ENCODE measurements at regions not wholly inside any gene's neighbourhood (a gene's known extent, or its start where the extent isn't known, plus 50 kb on each side); places are given as distances from the start of the nearest gene placed in this dataset.

DNA sequence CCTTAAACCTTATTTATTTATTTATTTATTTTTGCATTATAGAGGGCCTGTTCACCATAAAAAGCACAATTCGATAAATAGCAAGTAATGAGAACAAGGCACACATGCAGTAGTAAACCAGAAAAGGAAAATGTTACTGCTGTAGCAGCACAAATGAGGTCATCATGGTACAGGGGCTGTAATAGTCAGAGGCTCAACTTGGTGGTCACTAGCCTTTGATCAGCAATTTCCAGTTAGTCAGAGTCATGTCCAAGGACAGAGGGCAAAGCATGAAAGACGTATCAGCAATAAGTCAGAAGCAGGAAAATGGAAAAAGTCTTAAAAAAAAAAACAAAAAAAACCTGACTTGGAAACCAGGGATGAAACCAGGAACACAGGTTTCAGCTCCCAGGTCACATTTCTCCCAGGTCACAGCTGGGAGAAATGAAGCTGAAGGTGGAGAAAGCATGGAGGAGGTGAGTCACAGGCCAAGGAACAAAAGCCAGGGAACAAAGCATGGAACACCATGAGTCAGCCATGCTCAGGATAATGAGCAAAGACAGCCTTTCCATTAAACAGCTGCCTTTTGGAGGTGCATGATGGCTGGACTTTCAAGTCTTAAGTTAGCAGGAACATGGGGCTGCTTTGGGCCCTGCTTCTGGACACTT is 556.3 kb downstream of the LTN1 start:
- Histone ChIP-seq H3K27ac (ENCODE audit: low read length) (no peak overlapping the region), H3K4me3 (ENCODE audit: low read depth in 1 of 2, low read length in 2 of 2) (no peak overlapping the region), H3K9ac (ENCODE audit: low read depth, low read length) (no peak overlapping the region), H2AFZ (ENCODE audit: low read depth, low read length) (no peak overlapping the region), H3K4me1 (ENCODE audit: insufficient read depth, low read length) (no peaks in the 10 kb centered on the region), H3K27me3 (ENCODE audit: insufficient read depth, low read length, poor library complexity) (no peaks in the 10 kb centered on the region), H3K9me3 (ENCODE audit: insufficient read depth, low read length, severe bottlenecking) (no peaks in the 10 kb centered on the region), H3K79me2 (ENCODE audit: insufficient read depth, low read length) (no peaks in the 10 kb centered on the region), H4K20me1 (ENCODE audit: insufficient read depth, low read length) (no peaks in the 10 kb centered on the region), H3K36me3 (ENCODE audit: insufficient read depth, low read length) (no peaks in the 10 kb centered on the region), H3K4me2 (ENCODE audit: insufficient read depth, low read length) (no peak overlapping the region)
- TF ChIP-seq, protein P1, sequence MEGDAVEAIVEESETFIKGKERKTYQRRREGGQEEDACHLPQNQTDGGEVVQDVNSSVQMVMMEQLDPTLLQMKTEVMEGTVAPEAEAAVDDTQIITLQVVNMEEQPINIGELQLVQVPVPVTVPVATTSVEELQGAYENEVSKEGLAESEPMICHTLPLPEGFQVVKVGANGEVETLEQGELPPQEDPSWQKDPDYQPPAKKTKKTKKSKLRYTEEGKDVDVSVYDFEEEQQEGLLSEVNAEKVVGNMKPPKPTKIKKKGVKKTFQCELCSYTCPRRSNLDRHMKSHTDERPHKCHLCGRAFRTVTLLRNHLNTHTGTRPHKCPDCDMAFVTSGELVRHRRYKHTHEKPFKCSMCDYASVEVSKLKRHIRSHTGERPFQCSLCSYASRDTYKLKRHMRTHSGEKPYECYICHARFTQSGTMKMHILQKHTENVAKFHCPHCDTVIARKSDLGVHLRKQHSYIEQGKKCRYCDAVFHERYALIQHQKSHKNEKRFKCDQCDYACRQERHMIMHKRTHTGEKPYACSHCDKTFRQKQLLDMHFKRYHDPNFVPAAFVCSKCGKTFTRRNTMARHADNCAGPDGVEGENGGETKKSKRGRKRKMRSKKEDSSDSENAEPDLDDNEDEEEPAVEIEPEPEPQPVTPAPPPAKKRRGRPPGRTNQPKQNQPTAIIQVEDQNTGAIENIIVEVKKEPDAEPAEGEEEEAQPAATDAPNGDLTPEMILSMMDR (IDR thresholded peaks at IDR 0.05; ENCODE audit: borderline replicate concordance, extremely low read depth, low read length, poor library complexity, severe bottlenecking): no peak
- TF ChIP-seq EZH2 (IDR thresholded peaks at IDR 0.05; ENCODE audit: borderline replicate concordance, low read depth, low read length, severe bottlenecking): no peak
- DNase-seq (no peak), ATAC-seq (ENCODE audit: insufficient read depth, low read depth) (no peak)

- Histone ChIP-seq H3K9ac (ENCODE audit: low read depth, low read length) (no peak overlapping the region), H3K36me3 (ENCODE audit: insufficient read depth, low read length) (no peaks in the 10 kb centered on the region), H3K79me2 (ENCODE audit: insufficient read depth, low read length) (no peaks in the 10 kb centered on the region), H3K4me3 (ENCODE audit: low read depth in 1 of 2, low read length in 2 of 2) (no peak overlapping the region), H3K27ac (ENCODE audit: low read length) (no peak overlapping the region), H3K27me3 (ENCODE audit: insufficient read depth, low read length, poor library complexity) (no peaks in the 10 kb centered on the region), H2AFZ (ENCODE audit: low read depth, low read length) (no peak overlapping the region), H3K4me1 (ENCODE audit: insufficient read depth, low read length) (no peaks in the 10 kb centered on the region), H4K20me1 (ENCODE audit: insufficient read depth, low read length) (no peaks in the 10 kb centered on the region), H3K9me3 (ENCODE audit: insufficient read depth, low read length, severe bottlenecking) (no peaks in the 10 kb centered on the region), H3K4me2 (ENCODE audit: insufficient read depth, low read length) (no peak overlapping the region)
- ATAC-seq (ENCODE audit: insufficient read depth, low read depth) (no peak), DNase-seq (no peak)
- no peak for TF ChIP-seq EZH2 (IDR thresholded peaks at IDR 0.05; ENCODE audit: borderline replicate concordance, low read depth, low read length, severe bottlenecking)
- TF ChIP-seq, protein P1 (IDR thresholded peaks at IDR 0.05; ENCODE audit: borderline replicate concordance, extremely low read depth, low read length, poor library complexity, severe bottlenecking): no peak
Measured at GRCh38 chr21:28431527-28432200, 561.0 kb downstream of the LTN1 start.

- no peak for TF ChIP-seq EZH2 (IDR thresholded peaks at IDR 0.05; ENCODE audit: borderline replicate concordance, low read depth, low read length, severe bottlenecking)
- TF ChIP-seq, protein P1 (IDR thresholded peaks at IDR 0.05; ENCODE audit: borderline replicate concordance, extremely low read depth, low read length, poor library complexity, severe bottlenecking): no peak
- no peak for DNase-seq
- Histone ChIP-seq H3K36me3 (ENCODE audit: insufficient read depth, low read length) (no peaks in the 10 kb centered on the region), H3K4me3 (ENCODE audit: low read depth in 1 of 2, low read length in 2 of 2) (no peak overlapping the region), H3K4me1 (ENCODE audit: insufficient read depth, low read length) (no peaks in the 10 kb centered on the region), H3K9me3 (ENCODE audit: insufficient read depth, low read length, severe bottlenecking) (no peaks in the 10 kb centered on the region), H2AFZ (ENCODE audit: low read depth, low read length) (no peak overlapping the region), H3K79me2 (ENCODE audit: insufficient read depth, low read length) (no peaks in the 10 kb centered on the region), H3K27me3 (ENCODE audit: insufficient read depth, low read length, poor library complexity) (no peaks in the 10 kb centered on the region), H3K4me2 (ENCODE audit: insufficient read depth, low read length) (no peak overlapping the region), H3K27ac (ENCODE audit: low read length) (no peak overlapping the region), H3K9ac (ENCODE audit: low read depth, low read length) (no peak overlapping the region), H4K20me1 (ENCODE audit: insufficient read depth, low read length) (no peaks in the 10 kb centered on the region)
- no peak for ATAC-seq (ENCODE audit: insufficient read depth, low read depth)
Measured at GRCh38 chr21:28431022-28431421, 561.7 kb downstream of the LTN1 start.
